WTC11 (cell line): ENCODE measurements at regions not wholly inside any gene's neighbourhood (a gene's known extent, or its start where the extent isn't known, plus 50 kb on each side); places are given as distances from the start of the nearest gene placed in this dataset.

Experiments used
- CTCF ChIP-seq: fragments of 200-600 bp; IDR thresholded peaks from 2 replicates; pipeline ENCODE4 v1.8.0; 2022; ENCODE audit warnings: antibody characterized with exemption
- FOXJ3 ChIP-seq: sonication (generic); formaldehyde crosslinking; IDR thresholded peaks from 2 replicates; pipeline ENCODE4 v1.9.0; 2021; ENCODE audit warnings: missing genetic modification reagents, mild to moderate bottlenecking, borderline replicate concordance
- MXD4 ChIP-seq: fragments of 250-450 bp; sonication (Bioruptor Pico); IDR thresholded peaks from 2 replicates; pipeline ENCODE4 v1.8.0; 2021; ENCODE audit warnings: mild to moderate bottlenecking, moderate library complexity, borderline replicate concordance
- USF1 ChIP-seq: sonication (generic); formaldehyde crosslinking; IDR thresholded peaks from 2 replicates; pipeline ENCODE4 v1.8.0; 2022; ENCODE audit warnings: mild to moderate bottlenecking, missing genetic modification reagents
- ZSCAN18 ChIP-seq: fragments of 250-450 bp; sonication (Bioruptor Pico); IDR thresholded peaks from 2 replicates; pipeline ENCODE4 v2.1.2; 2022; ENCODE audit warnings: mild to moderate bottlenecking, moderate library complexity

- TF ChIP-seq FOXJ3 (CRISPR knock-in tag) (no peak), CTCF (no peak), MXD4 (CRISPR knock-in tag) (no peak), ZSCAN18 (no peak), USF1 (CRISPR knock-in tag) (no peak)
These were observed 412.8 kb downstream of the PYDC2 start for GRCh38 chr3:191873736-191874135.
